HG03139 (cell line): ENCODE measurements at regions not wholly inside any gene's neighbourhood (a gene's known extent, or its start where the extent isn't known, plus 50 kb on each side); places are given as distances from the start of the nearest gene placed in this dataset.

Source experiments
- ATAC-seq: cut with Tn5 transposase; IDR thresholded peaks from one replicate; pipeline ENCODE4 v1.9.1; 2021; ENCODE audit not compliant: unreplicated experiment

DNA sequence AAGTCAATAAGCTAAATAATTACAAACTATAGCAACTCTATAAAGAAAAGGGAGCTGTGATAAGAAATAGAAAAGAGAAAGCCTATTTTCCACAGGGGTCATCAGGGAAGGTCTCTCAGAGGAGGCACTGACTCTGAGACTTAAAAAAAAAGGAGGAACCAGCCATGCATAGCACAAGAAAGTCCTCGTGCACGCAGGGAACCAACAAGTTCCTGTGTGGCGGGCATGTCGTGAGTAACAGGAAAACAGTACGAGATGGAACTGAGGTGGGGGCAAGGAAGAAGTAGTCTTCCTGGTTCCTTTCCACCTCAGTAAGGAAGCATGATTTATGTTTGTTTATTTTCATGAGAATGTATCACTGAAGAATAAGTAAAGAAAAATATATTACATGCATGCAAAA, 367.0 kb upstream of the TMEM132C start:
- ATAC-seq, result no peak

DNA sequence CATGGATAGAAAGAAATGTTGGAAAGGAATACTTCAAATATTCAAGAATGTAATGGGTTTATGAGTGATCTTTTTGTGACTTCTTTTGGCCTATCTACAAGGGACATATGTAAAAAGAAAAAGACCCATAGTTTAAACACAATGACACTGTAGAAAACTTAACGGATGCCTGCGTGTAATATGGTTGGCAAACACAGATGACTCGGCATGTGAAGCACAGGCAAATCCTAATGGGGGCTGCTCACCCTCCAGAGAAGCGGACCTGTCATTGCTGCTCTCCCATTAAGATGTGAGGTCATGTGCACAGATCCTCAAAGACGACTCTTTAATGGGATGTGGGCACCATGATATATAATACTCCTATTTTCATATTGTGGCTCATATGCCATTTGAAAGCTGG, 366.6 kb upstream of the TMEM132C start:
- no peak for ATAC-seq

DNA sequence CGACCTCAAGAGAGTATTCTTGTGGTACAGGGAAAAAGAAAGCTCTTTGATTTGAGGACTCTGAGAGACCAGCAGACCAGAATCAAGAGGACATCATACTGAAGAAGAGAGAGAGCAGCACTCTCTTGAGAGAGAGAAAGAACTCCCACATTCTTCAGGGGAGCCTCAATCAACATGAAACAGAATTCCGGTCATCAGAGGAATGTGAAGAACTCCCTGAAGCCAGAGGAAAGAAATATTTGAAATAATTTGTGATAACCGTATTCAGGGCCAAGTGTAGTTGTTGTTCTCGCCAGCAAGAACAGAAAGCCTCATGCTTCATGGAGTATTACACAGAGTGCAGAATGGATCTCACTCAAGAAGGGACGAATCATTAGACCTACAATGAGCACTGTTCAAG, 363.8 kb upstream of the TMEM132C start:
- no peak for ATAC-seq

DNA sequence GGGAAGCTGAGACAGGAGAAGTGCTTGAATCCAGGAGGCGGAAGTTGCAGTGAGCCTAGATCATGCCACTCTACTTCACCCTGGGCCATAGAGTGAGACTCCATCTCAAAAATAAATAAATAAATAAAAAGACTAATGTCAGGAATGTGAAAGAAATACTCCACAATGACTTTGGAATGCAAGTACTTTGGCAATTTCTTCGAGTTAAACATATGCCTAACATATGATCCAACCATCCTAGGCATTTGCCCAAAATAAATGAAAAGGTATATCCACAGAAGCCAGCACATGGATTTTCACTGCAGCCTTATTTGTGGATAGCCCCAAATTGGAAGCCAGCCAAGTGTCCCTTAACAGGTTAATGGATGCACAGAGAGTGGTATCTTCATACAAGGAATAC, 357.9 kb upstream of the TMEM132C start:
- no peak for ATAC-seq

DNA sequence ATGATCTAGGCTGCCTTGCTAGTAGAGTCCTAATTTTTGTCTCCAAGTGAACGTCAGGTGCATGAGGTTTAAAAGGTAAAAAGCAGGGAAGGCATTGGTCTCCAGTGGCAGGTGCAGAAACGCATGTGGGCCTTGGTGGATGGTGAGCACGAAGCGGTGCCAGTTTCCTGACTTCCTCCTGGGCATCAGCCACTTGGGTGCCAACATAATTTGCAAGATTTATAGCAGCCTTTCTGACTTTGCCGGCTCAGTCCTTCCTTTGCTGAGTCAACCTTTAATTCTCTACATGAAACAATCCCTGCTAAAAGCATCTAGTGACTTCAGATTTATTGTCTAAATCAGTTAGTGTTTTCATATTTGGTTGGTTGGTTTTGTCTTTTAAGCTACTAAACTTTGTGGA, 355.7 kb upstream of the TMEM132C start:
- no peak for ATAC-seq

DNA sequence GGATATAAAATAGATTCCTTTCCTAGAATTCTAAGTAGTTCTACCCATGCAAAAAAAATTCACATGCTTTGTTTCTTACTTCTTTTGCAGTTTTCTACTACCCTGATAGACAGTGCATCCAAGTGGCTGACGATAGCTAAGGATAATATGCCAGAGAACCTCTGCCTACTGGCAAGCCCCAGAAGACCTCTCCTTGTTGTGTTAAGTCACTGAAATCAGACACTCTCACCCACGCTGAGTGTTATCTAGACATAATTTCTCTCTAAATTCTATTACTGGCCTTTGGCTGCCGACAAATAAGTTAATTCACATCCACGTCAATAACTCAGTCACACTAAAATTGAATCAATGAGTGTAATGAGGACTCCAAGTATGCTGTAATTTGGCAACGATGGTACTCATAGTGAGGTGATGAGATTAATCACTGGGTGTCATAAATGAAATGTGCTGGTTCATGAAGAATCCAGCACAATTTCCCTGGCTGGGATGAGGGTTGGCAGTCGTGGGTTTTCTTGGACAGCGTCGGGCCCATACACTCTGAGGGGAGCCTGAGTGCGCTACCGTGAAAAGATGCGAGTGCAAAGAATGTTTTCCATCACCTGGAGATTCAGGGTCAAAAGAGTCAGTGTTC, 354.8 kb upstream of the TMEM132C start:
- ATAC-seq, result no peak

DNA sequence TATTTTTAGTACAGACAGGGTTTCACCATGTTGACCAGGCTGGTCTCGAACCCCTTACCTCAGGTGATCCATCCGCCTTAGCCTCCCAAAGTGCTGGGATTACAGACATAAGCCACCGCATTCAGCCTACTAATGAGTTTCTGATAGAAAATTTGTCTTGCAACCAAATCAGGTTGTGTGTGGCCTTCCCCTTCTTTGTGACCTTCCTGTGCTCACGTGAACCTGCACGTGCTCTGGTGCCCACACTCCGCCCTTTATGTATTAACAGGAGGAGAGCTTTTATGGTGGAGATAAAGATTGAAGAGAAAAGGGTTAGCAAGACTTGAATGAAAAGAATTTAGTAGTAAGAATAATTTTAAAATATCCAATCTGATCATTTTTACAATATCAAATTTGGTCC, 343.5 kb upstream of the TMEM132C start:
- no peak for ATAC-seq

DNA sequence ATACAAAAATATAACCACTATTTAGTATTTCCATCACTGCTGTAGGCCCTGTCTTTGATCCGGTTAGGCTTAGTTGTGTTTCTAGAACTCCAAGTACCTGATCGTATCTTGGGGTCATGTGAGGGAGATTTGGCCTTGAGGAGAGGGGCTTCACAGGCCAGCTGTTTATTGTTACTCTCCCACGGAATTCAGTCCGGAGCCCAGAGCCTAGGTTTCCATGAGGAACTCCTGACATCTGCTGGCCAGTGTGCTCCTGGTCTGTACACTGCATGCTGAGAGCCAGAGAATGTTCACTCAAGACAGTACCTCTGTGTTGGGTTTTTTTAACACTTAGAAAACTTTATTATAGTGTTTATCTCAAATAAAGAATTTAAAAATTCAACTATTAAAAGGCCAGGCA, 341.0 kb upstream of the TMEM132C start:
- ATAC-seq, result no peak

DNA sequence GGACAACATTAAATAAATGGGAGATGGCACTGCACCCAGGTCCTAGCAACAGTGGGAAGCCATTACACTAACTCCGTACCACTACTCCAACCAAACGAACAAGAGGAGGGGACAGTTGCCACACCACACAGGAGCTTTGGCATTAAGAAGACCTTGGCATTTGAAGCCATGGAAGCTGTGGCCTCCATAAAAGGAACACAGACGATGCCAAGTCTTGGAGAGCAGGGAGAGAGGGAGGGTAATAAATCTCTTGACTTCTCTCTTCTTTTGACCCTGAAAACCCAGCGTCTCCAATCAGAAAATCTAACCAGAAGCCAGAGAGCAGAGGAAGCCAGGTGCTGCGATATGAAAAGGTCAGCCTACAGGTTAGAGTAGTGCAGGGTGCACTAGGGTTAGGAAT, 338.8 kb upstream of the TMEM132C start:
- ATAC-seq, result no peak

DNA sequence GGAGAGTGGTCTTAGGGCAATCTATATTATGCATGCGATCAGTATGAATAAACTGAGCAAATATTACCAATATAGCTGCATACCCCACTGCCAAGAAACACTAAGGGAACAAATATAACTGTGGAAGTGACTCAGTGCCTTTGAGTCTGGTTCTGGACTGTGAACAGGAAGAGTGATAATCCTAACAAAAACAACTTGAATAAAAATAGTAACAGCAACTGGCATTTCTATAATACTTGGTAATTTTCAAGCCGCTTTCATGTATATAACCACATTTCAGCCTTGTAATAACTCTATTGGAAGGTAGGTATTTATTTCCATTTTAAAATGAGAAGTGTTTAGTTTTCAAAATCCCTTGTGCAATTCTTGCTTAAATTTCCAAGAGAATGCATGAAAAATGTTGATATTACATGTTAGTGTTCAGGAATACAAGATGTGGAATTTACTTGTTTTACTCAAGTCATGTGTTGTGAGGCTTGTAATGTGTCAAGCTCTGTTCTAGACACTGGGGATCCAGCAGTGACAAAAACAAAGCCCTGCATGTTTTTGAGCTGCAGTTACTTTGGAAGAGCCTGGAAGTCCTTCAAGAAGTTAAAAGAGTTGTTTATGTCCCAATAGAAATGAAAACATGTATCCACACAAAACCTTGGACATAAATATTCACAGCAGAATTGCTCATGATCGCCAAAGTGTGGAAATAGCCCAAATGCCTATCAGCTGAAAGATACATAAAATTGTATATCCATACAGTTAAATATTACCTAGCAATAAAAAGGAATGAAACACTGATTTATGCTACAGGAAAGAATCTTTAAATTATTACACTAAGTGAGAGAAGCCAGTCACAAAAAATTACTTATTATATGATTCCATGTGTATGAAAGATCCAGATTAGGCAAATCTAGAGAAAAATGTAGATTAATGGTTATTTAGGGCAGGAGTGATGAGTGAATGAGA, 338.1 kb upstream of the TMEM132C start:
- ATAC-seq, result no peak

DNA sequence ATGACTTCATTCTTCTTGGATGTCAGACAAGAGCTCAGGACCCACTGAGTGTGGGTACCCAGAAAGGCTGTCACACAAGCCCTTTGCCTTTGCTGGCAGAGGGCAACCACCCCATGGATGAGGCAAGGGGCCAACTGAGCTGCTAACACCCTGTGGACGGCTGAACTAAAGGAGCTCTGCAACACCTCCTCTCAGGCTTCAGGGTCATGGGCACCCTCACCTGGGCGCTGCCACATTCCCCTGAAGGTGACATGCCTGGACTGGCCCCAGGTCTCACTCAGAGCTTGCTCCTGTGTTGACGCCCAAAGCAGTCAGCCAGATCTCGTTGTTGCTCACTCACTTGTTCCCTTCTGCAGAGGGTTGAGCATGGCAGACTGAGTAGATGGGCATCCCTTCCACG, 336.8 kb upstream of the TMEM132C start:
- ATAC-seq, result no peak

DNA sequence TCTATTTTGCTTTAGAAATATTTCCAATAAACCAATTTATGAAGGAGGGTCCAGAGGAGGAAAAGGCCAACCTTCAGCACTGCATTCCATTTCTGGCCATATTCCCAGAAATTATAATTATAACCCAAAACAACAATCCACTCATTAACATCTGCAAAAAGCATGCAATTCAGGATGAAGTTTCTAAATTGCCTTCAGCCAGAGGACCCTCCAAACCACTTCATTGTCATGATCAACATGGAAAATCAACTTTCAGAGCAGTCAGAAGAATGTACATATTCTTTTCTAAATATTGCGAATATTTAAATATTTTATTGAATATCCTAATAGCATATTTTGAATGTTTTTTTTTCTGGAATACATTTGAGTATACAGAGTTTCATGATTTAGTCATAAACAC, 332.6 kb upstream of the TMEM132C start:
- no peak for ATAC-seq

DNA sequence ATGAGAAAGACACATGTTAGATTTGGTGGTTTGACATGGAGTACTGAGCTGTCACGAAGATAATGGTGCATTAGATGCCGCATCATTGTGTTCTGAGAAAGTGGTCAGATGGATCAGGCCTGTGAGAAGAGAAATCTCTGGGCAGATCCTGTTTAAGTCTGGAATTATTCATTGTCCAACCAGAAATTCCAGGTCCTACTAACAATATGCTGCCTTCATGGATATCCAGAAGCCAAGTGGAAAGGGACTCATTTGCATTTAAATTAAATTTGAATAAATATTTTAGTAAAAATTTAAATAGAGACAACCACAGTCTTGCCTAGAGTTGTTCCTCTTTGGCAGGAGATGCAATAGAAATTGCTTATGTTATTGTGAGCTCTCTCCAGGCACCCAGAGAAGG, 330.5 kb upstream of the TMEM132C start:
- ATAC-seq, result no peak

DNA sequence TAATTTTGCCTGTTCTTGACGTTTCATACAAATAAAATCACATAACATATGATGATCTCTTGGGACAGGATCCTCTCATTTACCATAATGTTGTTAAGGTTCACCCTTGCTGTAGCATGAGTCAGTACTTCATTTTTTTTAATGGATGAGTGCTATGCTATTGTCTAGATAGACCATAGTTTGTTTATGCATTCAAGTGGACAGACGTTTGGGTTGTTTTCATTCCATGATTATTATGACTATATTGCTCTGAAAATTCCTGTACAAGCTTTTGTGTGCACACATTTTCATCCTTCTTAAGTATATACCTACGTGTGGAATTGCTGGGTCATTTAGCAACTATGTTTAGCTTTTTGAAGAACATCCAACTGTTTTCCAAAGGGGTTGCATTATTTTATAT, 325.6 kb upstream of the TMEM132C start:
- ATAC-seq, result no peak

DNA sequence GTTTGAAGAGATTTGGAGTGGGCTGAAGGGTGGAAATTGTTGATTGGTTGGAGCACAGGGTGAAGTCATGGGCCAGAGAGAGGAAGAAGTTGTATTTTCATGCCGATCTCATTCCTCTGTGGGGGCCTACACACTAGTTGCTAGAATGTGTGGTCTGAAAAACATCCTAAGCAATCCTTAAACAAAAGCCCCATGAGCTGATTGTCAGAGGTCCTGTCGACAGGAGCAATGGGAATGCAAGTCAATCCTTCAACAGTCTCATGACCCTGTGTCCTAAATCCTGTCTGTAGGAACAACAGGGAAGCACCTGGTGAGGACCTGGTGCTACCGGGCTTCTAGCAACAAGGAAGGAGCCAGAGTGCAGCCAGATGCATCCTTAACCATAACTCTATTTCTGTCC, 324.0 kb upstream of the TMEM132C start:
- ATAC-seq, result no peak

DNA sequence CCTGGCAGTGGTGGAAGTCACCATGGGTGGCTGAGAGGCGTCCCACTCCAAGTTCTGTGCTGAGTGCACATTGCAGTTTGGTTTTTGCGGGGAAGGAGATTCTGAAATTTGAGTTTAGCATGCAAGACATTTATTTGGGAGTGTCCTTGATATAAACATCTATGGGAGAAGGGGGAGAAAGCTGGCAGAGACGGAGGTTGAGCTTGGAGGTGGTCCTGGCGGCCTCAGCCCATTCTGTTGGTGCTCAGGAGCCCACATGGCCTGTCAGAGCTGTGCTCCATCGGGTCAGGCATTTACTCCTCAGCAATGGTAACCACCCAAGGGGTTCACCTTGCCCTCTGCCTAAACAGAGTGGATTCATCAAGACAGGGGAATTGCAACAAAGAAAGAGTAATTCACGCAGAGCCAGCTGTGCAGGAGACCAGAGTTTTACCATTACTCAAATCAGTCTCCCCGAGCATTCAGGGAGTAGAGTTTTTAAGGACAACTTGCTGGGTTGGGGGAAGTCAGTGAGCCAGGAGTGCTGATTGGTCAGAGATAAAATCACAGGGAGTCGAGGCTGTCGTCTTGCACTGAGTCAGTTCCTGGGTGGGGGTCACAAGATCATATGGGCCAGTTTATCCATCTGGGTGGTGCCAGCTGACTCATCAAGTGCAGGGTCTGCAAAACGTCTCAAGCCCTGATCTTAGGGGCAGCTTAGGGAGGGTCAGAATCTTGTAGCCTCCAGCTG, 323.3 kb upstream of the TMEM132C start:
- ATAC-seq, result no peak

DNA sequence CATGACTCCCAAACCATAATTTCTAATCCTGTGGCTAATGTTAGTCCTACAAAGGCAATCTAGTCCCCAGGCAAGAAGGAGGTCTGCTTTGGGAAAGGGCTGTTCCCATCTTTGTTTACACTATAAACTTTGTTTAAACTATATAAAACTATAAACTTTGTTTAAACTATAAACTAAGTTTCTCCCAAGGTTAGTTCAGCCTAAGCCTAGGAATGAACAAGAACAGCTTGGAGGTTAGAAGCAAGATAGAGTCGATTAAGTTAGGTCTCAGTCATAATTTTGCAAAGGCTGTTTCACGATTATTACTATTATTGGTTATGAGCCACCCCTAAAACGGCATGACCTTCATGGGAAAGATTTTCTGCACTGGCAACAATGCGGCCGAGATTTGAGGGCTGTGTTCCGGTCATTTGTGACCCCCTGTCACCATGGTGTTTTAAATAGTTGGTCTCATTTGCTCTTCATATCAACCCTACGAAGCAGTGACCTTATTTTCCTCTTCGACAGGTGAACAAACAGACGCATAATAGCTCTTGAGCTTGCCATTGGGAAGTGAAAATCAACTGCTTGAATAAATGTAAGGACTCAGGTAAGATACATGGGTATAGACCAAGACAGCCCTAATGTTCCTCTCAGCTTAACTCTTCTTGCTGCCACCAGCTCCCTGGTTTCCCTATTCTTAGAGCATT, 322.6 kb upstream of the TMEM132C start:
- no peak for ATAC-seq

DNA sequence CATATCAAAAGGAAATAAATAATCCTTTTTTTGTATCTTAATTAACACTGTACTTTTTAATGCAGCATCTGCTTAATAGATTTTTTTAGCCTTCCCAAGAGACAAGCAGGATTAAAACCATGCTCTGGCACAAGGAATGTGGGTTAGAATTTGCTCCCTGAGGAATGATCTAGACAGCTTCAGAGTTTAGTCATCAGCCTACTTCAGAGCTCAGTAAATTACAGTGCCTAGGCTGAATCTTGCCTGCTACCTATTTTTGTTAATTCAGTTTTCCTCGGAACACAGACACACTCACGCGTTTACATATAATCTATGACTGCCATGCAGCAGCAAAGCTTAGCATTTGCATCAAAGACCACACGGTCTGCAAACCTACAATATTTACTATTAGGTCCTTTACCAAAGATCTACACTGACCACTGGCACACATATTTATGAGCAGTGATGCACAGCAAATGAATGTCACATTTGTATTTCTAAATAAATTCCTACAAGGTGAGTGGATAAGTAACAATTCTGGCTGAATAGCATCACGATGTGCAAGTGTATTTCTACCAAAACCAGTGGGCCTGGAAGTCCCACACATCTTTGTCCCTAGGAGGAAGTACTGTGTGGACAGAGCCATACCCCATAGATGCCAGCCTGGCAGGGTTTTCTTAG, 309.8 kb upstream of the TMEM132C start:
- ATAC-seq, result no peak

DNA sequence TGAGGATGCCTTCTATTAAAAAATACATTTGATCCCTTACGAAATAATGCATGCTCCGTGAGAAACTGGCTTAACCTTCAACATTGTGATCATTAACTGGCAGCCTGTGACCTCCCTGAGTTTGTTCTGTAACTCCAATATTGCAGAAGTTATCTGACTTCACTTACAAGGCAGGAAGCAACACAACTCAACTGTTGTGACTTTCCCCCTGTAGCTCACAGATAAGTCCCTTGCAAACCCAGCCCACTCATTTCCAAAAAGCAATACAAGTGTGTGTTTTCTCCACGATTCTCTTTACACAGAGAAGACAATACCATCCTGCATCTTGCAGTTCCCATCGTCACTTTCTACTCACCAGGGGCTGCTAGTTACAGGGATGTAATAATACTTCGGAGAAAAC, 304.7 kb upstream of the TMEM132C start:
- ATAC-seq, result no peak

DNA sequence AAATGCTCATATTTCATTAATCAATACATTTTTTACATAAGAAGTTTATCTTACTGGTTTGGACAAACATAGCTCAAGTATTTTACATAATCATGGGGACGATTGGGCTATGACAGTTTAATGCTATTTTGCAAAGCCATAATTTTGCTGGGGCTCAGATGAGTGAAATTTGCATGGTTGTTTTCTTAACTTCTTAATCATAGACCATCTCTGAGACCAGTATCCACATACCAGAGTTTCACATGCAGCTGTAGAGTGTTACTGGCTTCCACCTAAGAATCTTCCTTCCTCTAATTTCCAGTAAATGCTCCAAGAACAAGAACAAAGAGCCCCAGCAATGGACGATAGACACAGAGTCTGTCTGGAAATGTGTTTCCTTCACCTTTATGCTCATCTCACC, 303.0 kb upstream of the TMEM132C start:
- ATAC-seq, result no peak

DNA sequence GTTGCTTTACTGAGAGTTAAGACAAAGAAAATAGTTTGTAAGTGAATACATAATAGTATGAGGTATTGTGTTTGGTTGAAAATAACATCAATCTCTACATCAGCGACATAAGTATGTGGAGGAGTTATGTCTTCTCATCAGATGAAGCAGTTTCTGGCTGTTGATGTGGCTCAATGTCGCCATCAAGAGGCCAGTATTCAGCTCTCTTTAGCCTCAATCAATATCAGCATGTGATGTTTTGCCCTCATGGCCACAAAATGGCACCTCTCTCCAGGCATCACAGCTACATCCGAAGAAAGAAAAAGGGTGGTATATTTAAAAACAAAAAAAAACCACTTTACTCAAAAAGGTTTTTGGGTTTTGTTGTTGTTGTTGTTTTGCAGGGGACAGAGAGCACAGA, 302.3 kb upstream of the TMEM132C start:
- no peak for ATAC-seq
